IMR-90 (cell line): ENCODE measurements at regions not wholly inside any gene's neighbourhood (a gene's known extent, or its start where the extent isn't known, plus 50 kb on each side); places are given as distances from the start of the nearest gene placed in this dataset.

Source experiments
- ATAC-seq: fragments of 200-7000 bp; cut with Tn5 transposase; 2 replicates; pipeline ENCODE4 v1.9.1; 2020; ENCODE audit warnings: low read depth, mild to moderate bottlenecking, moderate library complexity
- BruUV-seq: library from RNA; stranded (reverse); fragments of 400-500 nt; replicated peaks from 2 replicates; lab custom pipeline; 2021; lab: Mats Ljungman, UMichigan
- CTCF ChIA-PET: fragments of 300-600 bp; formaldehyde crosslinking; extraction: SDS; loops from one replicate; lab custom pipeline; 2021; ENCODE audit warnings: antibody characterized with exemption; lab: Yijun Ruan, JAX
- POLR2A ChIA-PET: fragments of 300-600 bp; sonication (Branson Sonifier 250); formaldehyde crosslinking; loops from one replicate; lab custom pipeline; 2022; ENCODE audit warnings: antibody characterized with exemption; ENCODE audit not compliant: unreplicated experiment; lab: Charles Lee
- DNase-seq: peaks from one replicate; pipeline ENCODE4 v3.0.0; 2013
- H2AFZ ChIP-seq: replicated peaks from 2 replicates; pipeline ENCODE3; 2013; ENCODE audit warnings: low read length, mild to moderate bottlenecking; ENCODE audit not compliant: poor library complexity
- H2AK5ac ChIP-seq: 2 replicates; pipeline ENCODE4 v1.6.1; 2013; ENCODE audit warnings: low read depth, low read length, inconsistent platforms
- H2AK9ac ChIP-seq: replicated peaks from 2 replicates; pipeline ENCODE3; 2013; ENCODE audit warnings: mild to moderate bottlenecking, low read depth, low read length, moderate library complexity; ENCODE audit not compliant: poor library complexity
- H2BK120ac ChIP-seq: 2 replicates; pipeline ENCODE4 v1.6.1; 2013; ENCODE audit warnings: low read depth, low read length, inconsistent platforms
- H2BK15ac ChIP-seq: 3 replicates; pipeline ENCODE4 v1.6.1; 2013; ENCODE audit warnings: low read depth, low read length, inconsistent platforms
- H2BK20ac ChIP-seq: 2 replicates; pipeline ENCODE4 v1.6.1; 2013; ENCODE audit warnings: low read depth, mild to moderate bottlenecking, inconsistent platforms, low read length, moderate library complexity
- H2BK5ac ChIP-seq: 2 replicates; pipeline ENCODE4 v1.6.1; 2013; ENCODE audit warnings: mild to moderate bottlenecking, low read depth, low read length, inconsistent platforms; ENCODE audit not compliant: poor library complexity, severe bottlenecking
- H3K14ac ChIP-seq: replicated peaks from 2 replicates; pipeline ENCODE4 v1.6.1; 2013; ENCODE audit warnings: low read depth, low read length, inconsistent platforms
- H3K18ac ChIP-seq: 2 replicates; pipeline ENCODE4 v1.6.1; 2013; ENCODE audit warnings: low read depth, low read length, control low read depth
- H3K23ac ChIP-seq: 2 replicates; pipeline ENCODE4 v1.6.1; 2013; ENCODE audit warnings: low read depth, low read length, inconsistent platforms
- H3K27ac ChIP-seq: 2 replicates; pipeline ENCODE4 v1.5.1; 2013; ENCODE audit warnings: mild to moderate bottlenecking, control low read depth, low read length; ENCODE audit not compliant: insufficient read depth
- H3K27me3 ChIP-seq: 2 replicates; pipeline ENCODE4 v1.6.1; 2013; ENCODE audit warnings: low read length; ENCODE audit not compliant: control insufficient read depth, insufficient read depth
- H3K36me3 ChIP-seq: 2 replicates; pipeline ENCODE4 v1.6.1; 2013; ENCODE audit warnings: low read length, mixed read lengths; ENCODE audit not compliant: control insufficient read depth, insufficient read depth
- H3K4ac ChIP-seq: 2 replicates; pipeline ENCODE4 v1.6.1; 2013; ENCODE audit warnings: low read depth, low read length, inconsistent platforms
- H3K4me1 ChIP-seq: 2 replicates; pipeline ENCODE4 v1.6.1; 2013; ENCODE audit warnings: low read length, mixed read lengths; ENCODE audit not compliant: control insufficient read depth, insufficient read depth
- H3K4me2 ChIP-seq: 2 replicates; pipeline ENCODE4 v1.6.1; 2013; ENCODE audit warnings: low read depth, mild to moderate bottlenecking, control low read depth, low read length, moderate library complexity
- H3K4me3 ChIP-seq: 2 replicates; pipeline ENCODE4 v1.5.1; 2013; ENCODE audit warnings: low read depth, mild to moderate bottlenecking, control low read depth, low read length, moderate library complexity; ENCODE audit not compliant: insufficient read depth
- H3K56ac ChIP-seq: 2 replicates; pipeline ENCODE4 v1.6.1; 2013; ENCODE audit warnings: low read length, inconsistent platforms; ENCODE audit not compliant: insufficient read depth; ENCODE audit errors: extremely low read depth
- H3K79me1 ChIP-seq, 2 experiments: 2 replicates each; pipeline ENCODE4 v1.6.1; 2013; ENCODE audit warnings: low read length in 2 of 2, inconsistent platforms in 1 of 2, low read depth in 1 of 2
- H3K9ac ChIP-seq: 2 replicates; pipeline ENCODE4 v1.6.1; 2013; ENCODE audit warnings: low read depth, low read length, control low read depth
- H3K9me1 ChIP-seq: 2 replicates; pipeline ENCODE4 v1.6.1; 2013; ENCODE audit warnings: low read length, inconsistent platforms; ENCODE audit not compliant: insufficient read depth
- H3K9me3 ChIP-seq: 2 replicates; pipeline ENCODE4 v1.6.1; 2013; ENCODE audit warnings: low read length; ENCODE audit not compliant: control insufficient read depth, insufficient read depth
- H4K20me1 ChIP-seq: 2 replicates; pipeline ENCODE4 v1.6.1; 2013; ENCODE audit warnings: low read length, inconsistent platforms; ENCODE audit not compliant: insufficient read depth
- H4K5ac ChIP-seq: 2 replicates; pipeline ENCODE4 v1.6.1; 2013; ENCODE audit warnings: mild to moderate bottlenecking, low read depth, low read length, control low read depth
- H4K8ac ChIP-seq, 2 experiments: 2 replicates each; pipeline ENCODE4 v1.6.1; 2013; ENCODE audit warnings: low read depth in 2 of 2, low read length in 2 of 2, control low read depth in 1 of 2, inconsistent platforms in 1 of 2
- H4K91ac ChIP-seq: 2 replicates; pipeline ENCODE4 v1.6.1; 2013; ENCODE audit warnings: low read depth, low read length, inconsistent platforms; ENCODE audit not compliant: insufficient read depth
- CHD1 ChIP-seq: IDR thresholded peaks from 2 replicates; pipeline ENCODE4 v1.6.1; 2012; ENCODE audit warnings: low read depth, low read length, improper control_type of control experiment
- CTCF ChIP-seq: conservative IDR thresholded peaks from 2 replicates; pipeline ENCODE4 v1.5.1; 2012; ENCODE audit warnings: mild to moderate bottlenecking, low read depth, low read length, improper control_type of control experiment
- ELK1 ChIP-seq: fragments of 150-350 bp; IDR thresholded peaks from 2 replicates; pipeline ENCODE4 v1.6.1; 2016; ENCODE audit warnings: low read depth, mild to moderate bottlenecking, low read length, moderate library complexity, borderline replicate concordance
- FOS ChIP-seq: fragments of 150-350 bp; IDR thresholded peaks from 2 replicates; pipeline ENCODE4 v1.6.1; 2016; ENCODE audit warnings: low read depth, low read length
- NFE2L2 ChIP-seq: fragments of 150-350 bp; IDR thresholded peaks from 2 replicates; pipeline ENCODE4 v1.6.1; 2016; ENCODE audit warnings: low read depth, mild to moderate bottlenecking, low read length
- RFX5 ChIP-seq: IDR thresholded peaks from 2 replicates; pipeline ENCODE4 v1.8.0; 2012; ENCODE audit warnings: low read depth, mild to moderate bottlenecking, low read length, moderate library complexity
- SMC3 ChIP-seq: fragments of 150-350 bp; IDR thresholded peaks from 2 replicates; pipeline ENCODE4 v1.6.1; 2016; ENCODE audit warnings: low read depth, mild to moderate bottlenecking, antibody characterized with exemption, low read length, moderate library complexity
- WGBS, 2 experiments: methylation state at CpG; one replicate each; pipeline versions ENCODE4 v1.1.5 to v1.1.7; 2013; ENCODE audit warnings: missing lambda C conversion rate in 2 of 2; ENCODE audit not compliant: insufficient read length in 1 of 2; ENCODE audit errors: extremely low coverage in 2 of 2; 5-methylcytosine and 5-hydroxymethylcytosine counted together
- dilution Hi-C: fragments of 300-500 bp; cut with HindIII; formaldehyde crosslinking; loops from one replicate; pipeline ENCODE4 v1.14.3; 2018; ENCODE audit warnings: low sequenced_read_pairs; ENCODE audit not compliant: unreplicated experiment
- in situ Hi-C: fragments of 300-500 bp; cut with MboI; formaldehyde crosslinking; loops from 3 replicates; pipeline ENCODE4 v1.14.3; 2019; ENCODE audit warnings: low sequenced_read_pairs, inconsistent platforms, mixed read lengths
- intact Hi-C: fragments of 100-400 bp; cut with micrococcal nuclease; formaldehyde crosslinking; loops from 2 replicates; pipeline ENCODE4 v1.10.0; 2022

- Histone ChIP-seq H3K56ac (no peak overlapping the region), H3K27me3 (peaks cover 16% of the 10 kb centered on the region), H2BK20ac (no peak overlapping the region), H3K23ac (no peak overlapping the region), H4K20me1 (no peaks in the 10 kb centered on the region), H3K4me2 (no peak overlapping the region), H3K9me1 (no peaks in the 10 kb centered on the region), H4K8ac (no peak overlapping the region), H2AK5ac (no peak overlapping the region), H4K91ac (no peak overlapping the region), H2BK5ac (no peak overlapping the region), H3K36me3 (no peaks in the 10 kb centered on the region), H3K4me1 (no peaks in the 10 kb centered on the region), H3K79me1 (no peaks in the 10 kb centered on the region), H3K18ac (no peak overlapping the region), H3K4me3 (no peak overlapping the region), H2BK15ac (no peak overlapping the region), H3K27ac (no peak overlapping the region), H3K4ac (no peak overlapping the region), H2BK120ac (no peak overlapping the region), H2AK9ac (no peak overlapping the region), H2AFZ (no peak overlapping the region), H3K9me3 (no peaks in the 10 kb centered on the region), H3K9ac (no peak overlapping the region), H3K14ac (no peak overlapping the region), H4K5ac (no peak overlapping the region)
- intact Hi-C loops = no loop called here
- ATAC-seq (no peak), DNase-seq (no peak)
- no TSS peak for BruUV-seq
- in situ Hi-C loops = loop anchor here (5.0 kb wide), 1 partner anchor 317 kb away; no protein-coding TSS in a partner anchor
- TF ChIP-seq NFE2L2 (no peak), ELK1 (no peak), SMC3 (no peak), FOS (no peak), CTCF (no peak), CHD1 (no peak), RFX5 (no peak)
- POLR2A ChIA-PET = no interaction called here
- 20% methylated on average over 1 of the region's 5 CpGs; no CpG with 5 or more reads in 1 of the 2 experiments for WGBS, 2 experiments
- dilution Hi-C loops = no loop called here
- CTCF ChIA-PET = interaction anchor here (1.5 kb wide), 1 partner anchor 328 kb away, joined by 4 read pairs; no protein-coding TSS in a partner anchor
These were observed 84.2 kb upstream of the STXBP6 start for GRCh38 chr14:25134184-25134583.
